Kidney capillary endothelial cell (primary cell): ENCODE measurements at regions not wholly inside any gene's neighbourhood (a gene's known extent, or its start where the extent isn't known, plus 50 kb on each side); places are given as distances from the start of the nearest gene placed in this dataset.

Experiments used
- DNase-seq: peaks from one replicate; pipeline ENCODE4 v3.0.0-alpha.2; 2018; ENCODE audit warnings: low spot score

GRCh38 chr5:22998362-22998761 lies 145.2 kb upstream of the CDH12 start:
- DNase-seq = peak; percentile 0

- no peak for DNase-seq
Measured at GRCh38 chr5:22988937-22989336, 135.8 kb upstream of the CDH12 start.

- no peak for DNase-seq
Measured at GRCh38 chr5:22986281-22986680, 133.1 kb upstream of the CDH12 start.

- DNase-seq = no peak
Measured at GRCh38 chr5:22985446-22985845, 132.3 kb upstream of the CDH12 start.

GRCh38 chr5:22970956-22971618 lies 117.9 kb upstream of the CDH12 start:
- DNase-seq = no peak

- no peak for DNase-seq
Measured at GRCh38 chr5:22970491-22970890, 117.3 kb upstream of the CDH12 start.

- no peak for DNase-seq
Measured at GRCh38 chr5:22968386-22968785, 115.2 kb upstream of the CDH12 start.

GRCh38 chr5:22965960-22966359 lies 112.8 kb upstream of the CDH12 start:
- DNase-seq = no peak

GRCh38 chr5:22964632-22965031 lies 111.5 kb upstream of the CDH12 start:
- DNase-seq = no peak

- no peak for DNase-seq
Measured at GRCh38 chr5:22958462-22959262, 105.5 kb upstream of the CDH12 start.

- DNase-seq = no peak
Measured at GRCh38 chr5:22947921-22948320, 94.8 kb upstream of the CDH12 start.

- DNase-seq = no peak
Measured at GRCh38 chr5:22938362-22938761, 85.2 kb upstream of the CDH12 start.

GRCh38 chr5:22928821-22929482 lies 75.8 kb upstream of the CDH12 start:
- DNase-seq = no peak

- no peak for DNase-seq
Measured at GRCh38 chr5:22926574-22926973, 73.4 kb upstream of the CDH12 start.

- DNase-seq = no peak
Measured at GRCh38 chr5:22918511-22918910, 65.4 kb upstream of the CDH12 start.

GRCh38 chr5:22916393-22916792 lies 63.2 kb upstream of the CDH12 start:
- DNase-seq = no peak

GRCh38 chr5:22911019-22911418 lies 57.9 kb upstream of the CDH12 start:
- no peak for DNase-seq

- no peak for DNase-seq
Measured at GRCh38 chr5:22910523-22910922, 57.4 kb upstream of the CDH12 start.

GRCh38 chr5:22908586-22908985 lies 55.4 kb upstream of the CDH12 start:
- DNase-seq = no peak

- DNase-seq = no peak
Measured at GRCh38 chr5:22908129-22908528, 55.0 kb upstream of the CDH12 start.
